ENCODE measurements at regions not wholly inside any gene's neighbourhood (a gene's known extent, or its start where the extent isn't known, plus 50 kb on each side); places are given as distances from the start of the nearest gene placed in this dataset.

GRCh38 chr22:23494930-23495266, 85.2 kb downstream of the IGLL1 start:
- TF ChIP-seq RBBP5 (IDR thresholded peaks at IDR 0.05; ENCODE audit: borderline replicate concordance, insufficient read depth, low read length, poor library complexity, severe bottlenecking) (no peak), HSF4 (CRISPR knock-in tag; IDR thresholded peaks at IDR 0.05; ENCODE audit: borderline replicate concordance) (no peak)

All from K562 (cell line).